H9 (cell line): ENCODE measurements at regions not wholly inside any gene's neighbourhood (a gene's known extent, or its start where the extent isn't known, plus 50 kb on each side); places are given as distances from the start of the nearest gene placed in this dataset.

Experiments
- DNase-seq: peaks from one replicate; pipeline ENCODE4 v3.0.0-alpha.2; 2017
- H2AFZ ChIP-seq: one replicate; pipeline ENCODE4 v1.6.1; 2013; ENCODE audit warnings: mild to moderate bottlenecking, low read length, control low read depth, moderate library complexity
- H2AK5ac ChIP-seq: 2 replicates; pipeline ENCODE4 v1.6.1; 2013; ENCODE audit warnings: low read length, control low read depth, mixed read lengths; ENCODE audit not compliant: insufficient read length
- H2BK120ac ChIP-seq: one replicate; pipeline ENCODE4 v1.6.1; 2013; ENCODE audit warnings: low read depth, mild to moderate bottlenecking, low read length, control low read depth, inconsistent platforms; ENCODE audit not compliant: poor library complexity, severe bottlenecking
- H2BK12ac ChIP-seq: 2 replicates; pipeline ENCODE4 v1.6.1; 2013; ENCODE audit warnings: low read length, control low read depth, mixed read lengths, low read depth; ENCODE audit not compliant: insufficient read length
- H2BK15ac ChIP-seq: 2 replicates; pipeline ENCODE4 v1.6.1; 2013; ENCODE audit warnings: low read depth, low read length, control low read depth
- H2BK20ac ChIP-seq: one replicate; pipeline ENCODE4 v1.6.1; 2013; ENCODE audit warnings: low read depth, mild to moderate bottlenecking, low read length, control low read depth, inconsistent platforms; ENCODE audit not compliant: poor library complexity, severe bottlenecking
- H2BK5ac ChIP-seq: 2 replicates; pipeline ENCODE4 v1.6.1; 2013; ENCODE audit warnings: low read length, control low read depth, mixed read lengths; ENCODE audit not compliant: insufficient read length
- H3K14ac ChIP-seq: 2 replicates; pipeline ENCODE4 v1.6.1; 2013; ENCODE audit warnings: low read length, control low read depth; ENCODE audit not compliant: insufficient read depth
- H3K18ac ChIP-seq: 2 replicates; pipeline ENCODE4 v1.6.1; 2013; ENCODE audit warnings: low read depth, mild to moderate bottlenecking, mixed read lengths, low read length, control low read depth; ENCODE audit not compliant: insufficient read length
- H3K23ac ChIP-seq: 2 replicates; pipeline ENCODE4 v1.6.1; 2013; ENCODE audit warnings: low read length, control low read depth, mixed read lengths, low read depth; ENCODE audit not compliant: insufficient read length
- H3K23me2 ChIP-seq: 2 replicates; pipeline ENCODE4 v1.6.1; 2013; ENCODE audit warnings: low read depth, mild to moderate bottlenecking, mixed read lengths, low read length, control low read depth; ENCODE audit not compliant: insufficient read length, poor library complexity, severe bottlenecking
- H3K27ac ChIP-seq: 2 replicates; pipeline ENCODE4 v1.5.1; 2013; ENCODE audit warnings: low read length, control low read depth, mixed read lengths, low read depth; ENCODE audit not compliant: insufficient read length
- H3K27me3 ChIP-seq: 2 replicates; pipeline ENCODE4 v1.6.1; 2013; ENCODE audit warnings: low read length, control low read depth, inconsistent platforms; ENCODE audit not compliant: insufficient read depth
- H3K4ac ChIP-seq: 2 replicates; pipeline ENCODE4 v1.6.1; 2013; ENCODE audit warnings: low read depth, mild to moderate bottlenecking, control low read depth, inconsistent platforms, low read length, moderate library complexity
- H3K4me1 ChIP-seq: 2 replicates; pipeline ENCODE4 v1.6.1; 2013; ENCODE audit warnings: low read length, control low read depth, inconsistent platforms; ENCODE audit not compliant: insufficient read depth
- H3K4me2 ChIP-seq: 2 replicates; pipeline ENCODE4 v1.6.1; 2013; ENCODE audit warnings: low read length, control low read depth, mixed read lengths; ENCODE audit not compliant: insufficient read length, insufficient read depth
- H3K56ac ChIP-seq: 2 replicates; pipeline ENCODE4 v1.6.1; 2013; ENCODE audit warnings: low read depth, mild to moderate bottlenecking, mixed read lengths, low read length, control low read depth; ENCODE audit not compliant: insufficient read length
- H3K79me1 ChIP-seq: 2 replicates; pipeline ENCODE4 v1.6.1; 2013; ENCODE audit warnings: low read depth, mild to moderate bottlenecking, moderate library complexity, low read length, control low read depth, inconsistent platforms; ENCODE audit not compliant: insufficient read depth, poor library complexity, severe bottlenecking
- H3K79me2 ChIP-seq: 2 replicates; pipeline ENCODE4 v1.6.1; 2013; ENCODE audit warnings: low read length, control low read depth, inconsistent platforms; ENCODE audit not compliant: insufficient read depth
- H3K9ac ChIP-seq: 2 replicates; pipeline ENCODE4 v1.6.1; 2013; ENCODE audit warnings: low read length, control low read depth, mixed read lengths; ENCODE audit not compliant: insufficient read length; ENCODE audit errors: extremely low read depth
- H3K9me3 ChIP-seq: one replicate; pipeline ENCODE4 v1.6.1; 2013; ENCODE audit warnings: low read depth, low read length, inconsistent platforms; ENCODE audit not compliant: control insufficient read depth
- H3T11ph ChIP-seq: one replicate; pipeline ENCODE4 v1.6.1; 2013; ENCODE audit warnings: mild to moderate bottlenecking, low read length, control low read depth, inconsistent platforms
- H4K20me1 ChIP-seq: one replicate; pipeline ENCODE4 v1.6.1; 2013; ENCODE audit not compliant: control insufficient read depth, insufficient read length, insufficient read depth
- H4K5ac ChIP-seq: 2 replicates; pipeline ENCODE4 v1.6.1; 2013; ENCODE audit warnings: low read depth, mild to moderate bottlenecking, mixed read lengths, low read length, control low read depth; ENCODE audit not compliant: insufficient read length
- H4K8ac ChIP-seq: replicated peaks from 2 replicates; pipeline ENCODE4 v1.6.1; 2013; ENCODE audit warnings: low read length, control low read depth, mixed read lengths, low read depth; ENCODE audit not compliant: insufficient read length
- H4K91ac ChIP-seq: 2 replicates; pipeline ENCODE4 v1.6.1; 2013; ENCODE audit warnings: low read depth, mild to moderate bottlenecking, moderate library complexity, mixed read lengths, low read length, control low read depth; ENCODE audit not compliant: insufficient read length
- H3K27ac Mint-ChIP-seq, 3 experiments: 2 replicates in 2 of 3; 3 replicates in 1 of 3; pipeline ENCODE4 v1.8.0; 2020 to 2021; ENCODE audit warnings: mixed read lengths in 3 of 3, mild to moderate bottlenecking in 1 of 3, moderate library complexity in 1 of 3
- H3K27me3 Mint-ChIP-seq: 2 replicates; pipeline ENCODE4 v1.8.0; 2021; ENCODE audit warnings: low read depth, mild to moderate bottlenecking, moderate library complexity, mixed read lengths
- H3K36me3 Mint-ChIP-seq, 3 experiments: 2 replicates in 2 of 3; 3 replicates in 1 of 3; pipeline ENCODE4 v1.8.0; 2020 to 2021; ENCODE audit warnings: low read depth in 3 of 3, mixed read lengths in 3 of 3; ENCODE audit not compliant: insufficient read depth in 1 of 3
- H3K4me1 Mint-ChIP-seq, 2 experiments: 2 replicates each; pipeline ENCODE4 v1.8.0; 2020; ENCODE audit warnings: mixed read lengths in 2 of 2
- H3K4me3 Mint-ChIP-seq, 2 experiments: 2 replicates in 1 of 2; 3 replicates in 1 of 2; pipeline ENCODE4 v1.8.0; 2020 to 2021; ENCODE audit warnings: mild to moderate bottlenecking in 2 of 2, mixed read lengths in 2 of 2, moderate library complexity in 1 of 2
- H3K9me3 Mint-ChIP-seq, 2 experiments: 2 replicates in 1 of 2; 3 replicates in 1 of 2; pipeline ENCODE4 v1.8.0; 2020; ENCODE audit warnings: mild to moderate bottlenecking in 2 of 2, mixed read lengths in 2 of 2, moderate library complexity in 1 of 2
- TF ChIP-seq, protein P1 (sequence below): fragments of 200-600 bp; sonication (generic); conservative IDR thresholded peaks from 3 replicates; pipeline ENCODE4 v1.8.0; 2021; ENCODE audit warnings: antibody characterized with exemption, mild to moderate bottlenecking

DNA sequence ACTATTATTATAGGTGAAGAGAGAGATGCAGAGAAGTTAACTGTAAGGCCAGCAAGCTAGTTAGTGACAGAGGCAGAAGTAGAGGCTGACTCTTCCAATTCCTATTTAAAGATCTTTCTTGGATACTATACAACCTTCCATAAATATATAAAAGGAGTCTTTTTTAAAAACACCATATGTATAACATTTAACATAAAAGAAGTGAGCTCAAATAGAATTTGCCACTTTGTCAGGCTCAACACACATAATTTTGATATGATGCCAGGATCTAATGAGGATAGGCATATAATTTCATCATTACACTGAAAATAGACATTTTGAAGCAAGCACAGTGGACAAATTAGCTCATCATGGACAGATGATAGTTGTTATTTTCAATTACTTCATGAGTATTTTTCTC lies 64.1 kb upstream of the MPPED2 start:
- no peaks in the 10 kb centered on the region; the same call in none of the 2 replicates for H3K27me3 Mint-ChIP-seq
- no peaks in the 10 kb centered on the region for H3K27me3 ChIP-seq
- H3K4me3 Mint-ChIP-seq = no peak overlapping the region

More for the DNA sequence above, 64.1 kb upstream of the MPPED2 start:
- H2BK12ac ChIP-seq = no peak overlapping the region
- Mint-ChIP-seq H3K36me3 (no peaks in the 10 kb centered on the region), H3K27ac (no peak overlapping the region), H3K4me1 (0 out of 4 replicates have a peak, but pooled peaks cover 0 to 5% of the 10 kb centered on the region in 2 experiments), H3K9me3 (no peaks in the 10 kb centered on the region; a peak in 1 of 5 replicates)
- no peak overlapping the region for H2AFZ ChIP-seq
- H3K14ac ChIP-seq = no peak overlapping the region
- H3K79me2 ChIP-seq = no peaks in the 10 kb centered on the region
- DNase-seq = no peak
- H3T11ph ChIP-seq = no peak overlapping the region
- no peaks in the 10 kb centered on the region for H4K20me1 ChIP-seq
- no peak overlapping the region for H4K8ac ChIP-seq
- H3K23ac ChIP-seq = no peak overlapping the region
- no peaks in the 10 kb centered on the region for H3K9me3 ChIP-seq
- H3K79me1 ChIP-seq = no peaks in the 10 kb centered on the region
- no peak overlapping the region for H3K56ac ChIP-seq
- H3K4me1 ChIP-seq = no peaks in the 10 kb centered on the region
- H3K23me2 ChIP-seq = no peaks in the 10 kb centered on the region
- H2BK120ac ChIP-seq = no peak overlapping the region
- no peak overlapping the region for H4K91ac ChIP-seq
- H2AK5ac ChIP-seq = no peak overlapping the region
- no peak overlapping the region for H3K4ac ChIP-seq
- TF ChIP-seq, protein P1, sequence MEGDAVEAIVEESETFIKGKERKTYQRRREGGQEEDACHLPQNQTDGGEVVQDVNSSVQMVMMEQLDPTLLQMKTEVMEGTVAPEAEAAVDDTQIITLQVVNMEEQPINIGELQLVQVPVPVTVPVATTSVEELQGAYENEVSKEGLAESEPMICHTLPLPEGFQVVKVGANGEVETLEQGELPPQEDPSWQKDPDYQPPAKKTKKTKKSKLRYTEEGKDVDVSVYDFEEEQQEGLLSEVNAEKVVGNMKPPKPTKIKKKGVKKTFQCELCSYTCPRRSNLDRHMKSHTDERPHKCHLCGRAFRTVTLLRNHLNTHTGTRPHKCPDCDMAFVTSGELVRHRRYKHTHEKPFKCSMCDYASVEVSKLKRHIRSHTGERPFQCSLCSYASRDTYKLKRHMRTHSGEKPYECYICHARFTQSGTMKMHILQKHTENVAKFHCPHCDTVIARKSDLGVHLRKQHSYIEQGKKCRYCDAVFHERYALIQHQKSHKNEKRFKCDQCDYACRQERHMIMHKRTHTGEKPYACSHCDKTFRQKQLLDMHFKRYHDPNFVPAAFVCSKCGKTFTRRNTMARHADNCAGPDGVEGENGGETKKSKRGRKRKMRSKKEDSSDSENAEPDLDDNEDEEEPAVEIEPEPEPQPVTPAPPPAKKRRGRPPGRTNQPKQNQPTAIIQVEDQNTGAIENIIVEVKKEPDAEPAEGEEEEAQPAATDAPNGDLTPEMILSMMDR = no peak
- no peak overlapping the region for H2BK15ac ChIP-seq
- no peak overlapping the region for H2BK5ac ChIP-seq
- H3K9ac ChIP-seq = no peak overlapping the region
- H2BK20ac ChIP-seq = no peak overlapping the region
- H4K5ac ChIP-seq = no peak overlapping the region
- H3K27ac ChIP-seq = no peak overlapping the region
- H3K4me2 ChIP-seq = no peak overlapping the region
- no peak overlapping the region for H3K18ac ChIP-seq
